ENCODE measurements at regions not wholly inside any gene's neighbourhood (a gene's known extent, or its start where the extent isn't known, plus 50 kb on each side); places are given as distances from the start of the nearest gene placed in this dataset.
"Not testable (repeated sequence)": the region's sequence is repeated elsewhere in the genome, so short reads cannot be mapped to it uniquely, and the experiment has no call there.

DNA sequence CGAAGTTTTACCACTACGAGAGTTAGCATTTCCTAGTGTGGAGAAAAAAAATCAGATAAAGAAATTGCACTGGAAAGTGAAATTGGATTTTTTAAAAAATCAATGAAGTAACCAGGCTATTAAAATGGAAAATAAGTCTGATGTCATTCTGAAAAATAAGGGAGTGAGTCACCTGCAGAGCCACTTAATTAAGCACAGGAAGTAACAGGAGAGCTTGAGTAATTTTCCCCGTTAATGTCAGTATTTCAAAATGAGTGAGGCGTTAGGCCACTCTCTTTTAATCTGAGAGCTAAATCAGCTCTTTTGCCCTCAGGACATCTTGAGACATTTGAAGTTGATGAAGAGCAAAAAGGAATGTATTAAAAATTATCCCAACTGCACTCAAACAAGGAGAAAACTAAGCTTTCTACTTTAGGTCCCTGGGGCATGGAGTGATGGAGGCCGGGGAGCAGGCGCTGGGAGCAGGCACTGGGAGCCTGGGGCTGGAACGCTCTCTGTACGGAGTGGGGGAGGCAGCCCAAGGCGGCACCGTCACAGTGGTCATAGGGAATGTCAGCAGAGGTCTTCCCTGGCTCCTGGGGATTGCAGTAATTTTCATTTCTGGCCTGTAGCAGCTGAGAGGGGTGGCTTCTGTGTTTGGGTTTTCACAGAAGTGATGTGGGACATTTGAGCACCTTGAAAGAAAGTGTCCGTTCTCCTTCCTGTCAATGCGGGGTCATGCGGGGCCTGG lies 194.6 kb downstream of the BCL2L11 start:
- TF ChIP-seq, protein P1, sequence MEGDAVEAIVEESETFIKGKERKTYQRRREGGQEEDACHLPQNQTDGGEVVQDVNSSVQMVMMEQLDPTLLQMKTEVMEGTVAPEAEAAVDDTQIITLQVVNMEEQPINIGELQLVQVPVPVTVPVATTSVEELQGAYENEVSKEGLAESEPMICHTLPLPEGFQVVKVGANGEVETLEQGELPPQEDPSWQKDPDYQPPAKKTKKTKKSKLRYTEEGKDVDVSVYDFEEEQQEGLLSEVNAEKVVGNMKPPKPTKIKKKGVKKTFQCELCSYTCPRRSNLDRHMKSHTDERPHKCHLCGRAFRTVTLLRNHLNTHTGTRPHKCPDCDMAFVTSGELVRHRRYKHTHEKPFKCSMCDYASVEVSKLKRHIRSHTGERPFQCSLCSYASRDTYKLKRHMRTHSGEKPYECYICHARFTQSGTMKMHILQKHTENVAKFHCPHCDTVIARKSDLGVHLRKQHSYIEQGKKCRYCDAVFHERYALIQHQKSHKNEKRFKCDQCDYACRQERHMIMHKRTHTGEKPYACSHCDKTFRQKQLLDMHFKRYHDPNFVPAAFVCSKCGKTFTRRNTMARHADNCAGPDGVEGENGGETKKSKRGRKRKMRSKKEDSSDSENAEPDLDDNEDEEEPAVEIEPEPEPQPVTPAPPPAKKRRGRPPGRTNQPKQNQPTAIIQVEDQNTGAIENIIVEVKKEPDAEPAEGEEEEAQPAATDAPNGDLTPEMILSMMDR (IDR thresholded peaks at IDR 0.05), result not testable (repeated sequence)
- not testable (repeated sequence) for TF ChIP-seq POLR2A (IDR thresholded peaks at IDR 0.05)

All from esophagus squamous epithelium (tissue), 4 donors.